HG03439 (cell line): ENCODE measurements at regions not wholly inside any gene's neighbourhood (a gene's known extent, or its start where the extent isn't known, plus 50 kb on each side); places are given as distances from the start of the nearest gene placed in this dataset.
"Not testable (repeated sequence)": the region's sequence is repeated elsewhere in the genome, so short reads cannot be mapped to it uniquely, and the experiment has no call there.

ENCODE experiments used
- ATAC-seq: cut with Tn5 transposase; IDR thresholded peaks from one replicate; pipeline ENCODE4 v1.9.1; 2021; ENCODE audit warnings: mild to moderate bottlenecking, moderate library complexity; ENCODE audit not compliant: unreplicated experiment

DNA sequence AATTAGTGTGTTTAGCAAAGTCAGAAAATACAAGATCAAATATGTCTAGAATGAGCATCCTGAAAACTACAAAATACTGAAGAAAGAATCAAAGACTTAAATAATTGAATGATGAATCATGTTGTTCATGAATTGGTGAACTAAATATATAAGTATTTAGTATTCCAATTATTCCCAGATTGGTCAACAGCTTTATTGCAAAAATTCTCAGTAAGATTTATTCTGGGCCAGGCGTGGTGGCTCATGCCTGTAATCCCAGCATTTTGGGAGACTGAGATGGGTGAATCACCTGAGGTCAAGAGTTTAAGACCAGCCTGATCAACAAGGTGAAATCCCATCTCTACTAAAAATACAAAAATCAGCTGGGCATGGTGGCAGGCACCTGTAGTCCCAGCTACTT is 250.0 kb upstream of the NECTIN3 start:
- ATAC-seq = no peak

DNA sequence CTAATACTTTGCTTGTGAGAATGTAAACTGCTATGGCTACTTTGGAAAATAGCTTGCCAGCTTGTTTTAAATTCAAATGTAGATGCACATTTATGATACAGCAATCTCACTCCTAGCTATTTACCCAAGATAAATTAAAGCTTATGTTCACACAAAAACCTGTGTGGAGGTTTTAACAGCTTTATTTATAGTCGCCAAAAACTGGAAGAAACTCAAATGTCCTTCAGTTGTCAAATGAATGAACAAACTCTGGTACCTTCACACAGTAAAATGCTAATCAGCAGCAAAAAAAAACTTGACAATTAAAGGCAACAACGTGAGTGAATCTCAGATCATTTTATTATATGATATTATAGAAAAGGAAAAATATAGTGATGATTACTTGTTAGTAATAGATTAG is 248.6 kb upstream of the NECTIN3 start:
- no peak for ATAC-seq

DNA sequence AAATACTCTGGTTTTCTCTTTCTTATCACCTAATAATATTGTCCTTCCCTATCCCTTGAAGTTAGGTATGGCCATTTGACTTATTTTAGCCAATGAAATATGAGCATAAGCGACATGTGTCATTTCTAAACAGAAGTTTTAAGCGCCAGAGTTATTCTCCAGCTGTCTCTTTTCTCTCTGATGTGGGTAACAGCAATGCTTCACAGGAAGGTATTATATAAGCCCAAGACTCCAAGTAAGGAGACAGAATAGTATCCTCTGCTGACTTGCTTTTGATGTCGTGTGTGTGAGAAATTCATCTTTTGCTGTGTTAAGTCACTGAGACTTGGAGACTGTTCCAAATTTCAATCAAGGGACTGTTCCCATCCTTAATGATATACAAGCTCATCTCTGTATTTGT is 224.6 kb upstream of the NECTIN3 start:
- no peak for ATAC-seq

DNA sequence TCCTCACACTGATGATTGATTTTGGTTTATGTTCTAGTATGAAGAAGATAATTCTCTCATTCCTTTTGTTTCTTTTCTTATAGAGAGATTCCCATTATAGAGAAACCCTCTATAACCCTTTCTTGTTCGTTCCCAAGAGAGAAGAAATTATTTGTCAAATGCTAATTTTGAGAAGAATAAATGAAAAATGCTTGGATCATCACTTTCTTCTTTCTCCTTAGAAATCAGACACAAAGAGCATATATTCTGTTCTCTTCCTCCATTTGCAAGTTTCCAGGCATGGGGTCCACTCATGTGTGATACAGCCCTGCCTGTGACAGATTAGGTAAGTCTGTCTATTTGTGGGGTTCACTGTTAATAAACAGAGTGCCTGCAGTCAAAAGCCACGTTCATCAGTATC is 222.6 kb upstream of the NECTIN3 start:
- no peak for ATAC-seq

DNA sequence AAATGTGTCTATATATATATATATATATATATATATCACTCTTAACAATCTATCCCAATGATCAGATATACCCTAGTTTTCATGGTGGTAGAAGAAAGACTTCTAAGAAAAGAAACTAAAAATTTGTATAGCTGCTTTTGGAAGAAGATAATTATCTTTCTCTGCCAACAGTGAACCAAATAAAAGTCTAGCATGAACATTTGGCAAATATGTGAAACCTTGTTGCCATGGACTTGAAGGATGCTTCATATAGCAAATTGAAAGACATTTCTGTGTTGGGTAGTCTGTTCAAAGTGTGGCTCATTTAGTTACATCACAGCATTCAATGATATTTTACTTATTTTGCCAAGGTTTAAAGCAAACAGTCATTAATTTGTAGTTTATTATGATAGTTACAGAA is 219.9 kb upstream of the NECTIN3 start:
- ATAC-seq = no peak

DNA sequence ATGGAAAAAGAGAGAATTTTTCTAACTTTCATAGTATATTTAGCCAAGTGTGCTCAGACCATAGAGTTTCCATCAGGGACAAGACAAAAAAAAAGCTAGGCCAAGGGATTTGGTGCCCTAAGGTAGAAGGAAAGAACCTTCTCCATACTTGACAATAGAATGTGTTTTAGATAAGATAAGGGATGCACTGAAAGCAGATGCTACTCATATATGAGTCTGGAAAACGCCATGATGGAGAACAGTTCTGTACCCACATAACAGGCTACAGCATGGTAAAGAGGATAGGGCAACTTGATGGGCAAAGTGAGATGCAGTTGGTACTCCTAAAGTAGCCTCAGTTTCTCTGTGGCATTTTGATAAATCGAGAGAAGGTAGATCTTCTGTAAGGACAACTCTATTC is 216.4 kb upstream of the NECTIN3 start:
- no peak for ATAC-seq

DNA sequence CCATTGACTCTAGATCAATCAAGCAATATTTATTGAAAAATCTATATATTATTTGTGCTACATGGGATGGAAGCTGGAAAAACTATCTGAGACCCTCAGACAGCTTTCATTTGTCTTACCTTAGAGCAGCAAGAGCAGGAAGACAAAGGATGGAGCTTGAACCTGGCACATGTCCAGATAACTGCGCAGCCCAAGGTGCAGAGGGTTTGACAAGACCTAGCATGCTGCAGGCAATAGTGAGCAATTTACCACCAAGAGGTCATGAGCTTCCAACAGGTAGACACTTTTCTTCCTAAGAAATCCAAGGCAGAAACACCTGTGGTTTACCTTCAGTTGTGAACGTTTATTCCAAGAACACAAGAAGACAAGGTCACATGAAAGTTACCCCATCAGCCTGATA is 214.7 kb upstream of the NECTIN3 start:
- no peak for ATAC-seq

DNA sequence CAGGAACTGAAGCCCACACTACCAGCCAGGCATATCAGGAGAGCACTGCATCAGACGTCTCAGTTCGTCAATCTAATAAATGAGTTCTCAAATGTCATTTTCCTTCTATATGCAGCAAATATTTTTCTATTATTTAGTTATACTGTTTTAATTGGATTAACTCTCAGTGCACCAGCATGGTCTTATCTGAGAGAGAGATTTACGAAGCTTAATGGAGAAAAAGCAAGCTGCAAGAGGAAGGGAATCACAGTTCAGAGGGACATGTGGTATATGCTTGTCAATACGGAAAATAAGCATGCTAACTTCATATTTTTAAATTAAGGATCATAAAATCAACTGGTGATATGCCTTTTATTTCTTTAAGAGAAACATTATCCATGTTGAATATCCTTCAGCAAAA is 213.1 kb upstream of the NECTIN3 start:
- ATAC-seq = no peak

DNA sequence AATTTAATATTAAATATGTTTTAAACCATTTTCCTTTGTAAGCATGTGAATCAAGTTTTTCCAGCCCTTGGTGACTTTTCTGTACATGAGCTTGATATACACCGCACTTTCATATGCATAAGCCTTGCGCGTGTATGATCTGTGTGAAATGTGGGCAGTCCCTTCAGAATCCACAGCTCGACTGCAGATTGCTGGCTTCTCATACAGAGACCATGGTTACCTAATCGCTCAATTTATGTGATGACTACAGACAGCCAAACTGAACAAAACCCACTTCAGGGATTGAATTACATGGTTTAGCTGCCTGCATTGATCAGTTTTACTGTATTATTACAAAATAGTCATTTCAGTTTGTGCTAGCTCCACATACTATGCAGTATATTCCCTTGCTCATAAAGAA is 212.3 kb upstream of the NECTIN3 start:
- ATAC-seq = no peak

DNA sequence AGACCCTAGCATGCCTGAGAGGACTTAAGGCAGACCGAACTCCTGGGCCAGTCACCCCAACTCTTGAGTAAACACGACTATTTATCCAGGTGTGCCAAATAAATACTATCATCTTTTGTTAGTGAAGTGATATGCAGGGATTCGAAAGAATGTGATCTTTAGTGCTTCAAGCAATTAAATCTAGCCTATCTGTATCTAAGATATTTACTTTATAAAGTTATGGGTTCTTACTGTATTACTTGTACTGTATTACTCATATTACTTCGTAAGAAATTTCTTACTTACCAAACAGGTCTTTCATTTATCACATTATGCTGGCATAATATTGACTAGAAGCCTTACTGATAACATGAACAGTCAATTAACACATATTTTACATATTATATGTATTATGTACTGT is 211.6 kb upstream of the NECTIN3 start:
- no peak for ATAC-seq

DNA sequence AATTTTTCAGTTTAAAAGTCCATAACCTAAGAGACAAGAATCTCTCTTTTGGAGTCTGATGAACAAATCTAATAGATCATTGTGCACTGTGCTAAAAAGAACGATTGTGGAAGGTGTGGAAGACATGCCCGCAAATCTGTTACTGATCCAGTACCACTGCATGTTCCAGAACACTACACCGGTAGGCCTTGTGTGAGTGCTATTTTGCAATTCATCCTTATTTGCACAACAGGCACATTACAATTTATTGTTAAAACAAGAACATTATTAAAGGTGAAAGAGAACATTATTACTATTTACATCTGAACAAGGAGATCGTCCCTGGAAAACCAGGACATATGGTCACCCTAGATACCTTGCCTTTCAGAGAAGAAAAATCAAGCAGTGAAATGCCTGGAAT is 205.7 kb upstream of the NECTIN3 start:
- ATAC-seq = no peak

DNA sequence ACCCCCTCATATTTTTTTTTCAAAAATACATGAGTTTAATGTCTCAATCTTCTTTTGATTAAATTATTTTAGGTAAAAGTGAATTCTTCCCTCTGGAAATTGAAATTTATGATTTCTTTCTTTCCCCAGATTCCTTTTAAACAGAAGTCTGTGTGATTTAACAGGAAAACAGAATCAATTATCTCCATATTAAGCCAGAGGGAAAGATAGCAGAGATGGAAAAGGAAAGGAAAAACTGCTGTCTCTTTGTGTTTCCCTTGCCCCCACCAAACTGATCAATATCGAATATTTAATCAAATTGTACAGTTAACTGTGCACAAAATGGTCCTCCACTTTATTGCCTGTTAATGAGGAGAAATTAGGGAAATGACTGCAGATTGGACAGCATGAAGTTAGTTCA is 203.5 kb upstream of the NECTIN3 start:
- no peak for ATAC-seq

DNA sequence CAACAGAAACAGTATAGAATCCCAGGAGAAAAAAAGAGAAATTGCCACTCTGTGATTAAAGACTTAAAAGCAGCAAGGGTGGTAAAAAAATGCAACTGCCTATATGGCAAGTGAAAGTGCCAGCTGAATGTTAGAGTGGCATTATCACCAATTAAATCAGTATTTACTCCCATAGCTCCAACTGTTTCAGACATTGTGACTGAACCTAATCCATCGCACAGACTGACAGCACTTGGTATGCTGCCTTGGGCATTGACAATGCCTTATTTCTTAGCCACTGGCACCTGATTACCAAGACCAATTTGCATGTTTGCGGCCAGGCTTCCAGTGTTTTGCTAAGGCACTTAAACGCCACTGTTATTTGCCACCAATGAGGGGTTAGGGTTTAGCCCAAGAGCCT is 201.9 kb upstream of the NECTIN3 start:
- no peak for ATAC-seq

DNA sequence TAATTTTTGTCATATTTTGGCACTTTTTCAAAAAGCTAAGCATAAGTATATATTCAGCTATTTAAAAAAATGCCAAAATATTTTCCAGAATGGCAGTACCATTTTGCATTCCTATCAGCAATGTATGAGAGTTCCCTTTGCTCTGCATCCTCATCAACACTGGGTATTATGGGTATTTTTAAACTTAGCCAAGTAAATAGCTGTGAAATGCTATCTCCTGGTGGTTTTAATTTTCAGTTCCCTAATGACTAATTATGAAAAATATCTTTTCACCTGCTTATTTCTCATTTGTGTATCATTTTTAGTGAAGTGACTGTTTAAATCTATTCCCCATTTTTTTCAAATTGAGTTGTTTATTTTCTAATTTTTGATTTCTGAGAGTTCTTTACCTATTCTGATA is 199.7 kb upstream of the NECTIN3 start:
- ATAC-seq = no peak

DNA sequence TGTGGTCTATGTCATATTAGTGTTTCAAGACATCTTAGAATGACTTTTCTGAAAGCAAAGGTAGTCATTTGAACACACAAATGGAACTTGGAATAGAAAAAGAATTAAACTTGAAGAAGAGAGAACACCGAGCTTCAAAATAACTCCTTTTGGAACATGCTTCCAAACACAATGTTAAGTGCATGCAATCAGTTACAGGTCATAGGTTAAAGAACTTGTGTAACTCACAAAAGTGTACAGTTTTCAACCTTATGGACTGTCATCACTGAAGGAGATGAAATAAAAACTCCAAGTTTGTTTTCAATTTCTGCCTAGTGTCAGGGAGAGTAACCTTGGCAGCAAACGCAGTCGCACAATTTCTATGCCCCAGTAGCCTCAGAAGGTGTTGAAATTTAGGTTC is 192.9 kb upstream of the NECTIN3 start:
- ATAC-seq = no peak

DNA sequence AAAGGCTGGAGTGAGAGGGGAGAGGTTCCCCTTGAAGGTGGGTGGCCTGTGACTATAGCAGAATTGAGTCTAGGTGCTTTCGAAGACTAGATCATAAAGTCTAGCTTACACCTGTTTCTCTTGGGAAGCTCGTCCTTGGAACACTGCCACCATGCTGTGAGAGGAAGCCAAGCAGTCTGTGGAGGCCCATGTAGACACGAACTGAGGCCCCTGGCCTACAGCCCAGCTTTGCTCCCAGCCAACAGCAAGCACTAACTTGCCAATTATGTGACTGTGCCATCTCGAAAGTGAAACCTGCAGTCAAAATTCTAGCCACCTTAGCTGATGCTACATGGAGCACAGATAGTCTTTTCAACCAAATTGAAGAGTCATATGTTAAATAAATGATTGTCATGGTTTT is 190.5 kb upstream of the NECTIN3 start:
- ATAC-seq = peak; percentile 93

DNA sequence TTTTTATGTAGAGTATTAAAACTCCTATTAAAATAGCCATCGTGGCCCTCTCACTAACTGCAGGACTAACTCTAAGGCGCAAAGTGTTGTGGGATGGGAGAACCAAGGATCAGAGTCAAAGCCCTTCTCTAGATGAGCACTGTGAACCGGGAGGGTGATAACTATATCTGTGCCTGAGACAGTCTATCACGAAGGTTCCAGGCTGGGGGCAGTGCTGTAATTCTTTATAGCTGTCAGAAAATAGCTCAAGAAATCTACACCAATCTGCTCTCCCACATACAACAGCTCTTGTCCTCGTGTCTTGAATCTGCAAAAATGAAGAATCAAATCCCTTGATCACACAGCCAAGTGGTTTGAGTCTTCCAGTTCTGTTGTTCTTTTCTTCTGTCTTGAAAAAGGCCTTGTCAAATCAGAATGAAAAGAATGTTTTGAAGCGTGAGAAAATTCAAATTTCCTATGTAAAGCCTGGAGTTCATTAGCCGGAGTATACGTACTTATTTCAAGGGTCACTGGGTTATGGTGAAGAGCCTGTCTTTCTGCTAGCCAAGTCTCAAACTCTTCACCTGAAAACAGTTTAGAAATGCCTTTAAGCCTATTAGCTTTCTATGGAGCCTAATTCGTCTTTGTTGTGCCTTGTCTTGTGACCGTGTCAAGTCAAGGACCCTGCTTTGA is 185.3 kb upstream of the NECTIN3 start:
- ATAC-seq = no peak

DNA sequence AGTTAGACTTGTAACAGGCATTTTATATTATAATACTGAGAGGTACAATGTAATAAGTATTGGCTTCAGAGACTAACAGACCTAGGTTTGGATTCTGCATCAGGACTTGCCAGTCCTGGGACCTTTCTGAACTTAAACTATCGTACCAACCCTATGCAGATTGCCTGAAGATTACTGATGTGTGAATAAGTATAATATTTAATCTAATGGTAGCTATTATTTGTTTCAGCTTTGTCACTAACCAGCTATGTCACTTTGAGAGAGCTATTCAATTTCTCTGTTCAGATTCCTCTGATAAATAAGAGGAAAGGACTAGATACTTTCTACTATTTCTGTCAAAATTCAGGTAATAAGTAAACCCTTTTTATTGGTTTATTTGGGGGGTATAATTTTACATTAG is 184.4 kb upstream of the NECTIN3 start:
- ATAC-seq = no peak

DNA sequence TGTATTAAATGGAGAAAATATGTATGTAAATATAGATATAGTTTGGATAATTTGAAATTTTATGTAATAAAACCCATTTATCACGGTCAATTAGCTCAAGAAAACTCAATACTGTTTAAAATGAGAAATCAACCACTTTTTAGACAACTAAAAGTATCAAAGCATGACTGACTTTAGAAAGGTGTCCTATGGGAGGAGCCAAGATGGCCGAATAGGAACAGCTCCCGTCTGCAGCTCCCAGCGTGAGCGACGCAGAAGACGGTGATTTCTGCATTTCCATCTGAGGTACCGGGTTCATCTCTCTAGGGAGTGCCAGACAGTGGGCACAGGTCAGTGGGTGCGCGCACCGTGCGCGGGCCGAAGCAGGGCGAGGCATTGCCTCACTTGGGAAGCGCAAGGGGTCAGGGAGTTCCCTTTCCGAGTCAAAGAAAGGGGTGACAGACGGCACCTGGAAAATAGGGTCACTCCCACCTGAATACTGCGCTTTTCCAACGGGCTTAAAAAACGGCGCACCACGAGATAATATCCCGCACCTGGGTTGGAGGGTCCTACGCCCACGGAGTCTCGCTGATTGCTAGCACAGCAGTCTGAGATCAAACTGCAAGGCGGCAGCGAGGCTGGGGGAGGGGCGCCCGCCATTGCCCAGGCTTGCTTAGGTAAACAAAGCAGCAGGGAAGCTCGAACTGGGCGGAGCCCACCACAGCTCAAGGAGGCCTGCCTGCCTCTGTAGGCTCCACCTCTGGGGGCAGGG is 182.8 kb upstream of the NECTIN3 start:
- ATAC-seq = not testable (repeated sequence)

DNA sequence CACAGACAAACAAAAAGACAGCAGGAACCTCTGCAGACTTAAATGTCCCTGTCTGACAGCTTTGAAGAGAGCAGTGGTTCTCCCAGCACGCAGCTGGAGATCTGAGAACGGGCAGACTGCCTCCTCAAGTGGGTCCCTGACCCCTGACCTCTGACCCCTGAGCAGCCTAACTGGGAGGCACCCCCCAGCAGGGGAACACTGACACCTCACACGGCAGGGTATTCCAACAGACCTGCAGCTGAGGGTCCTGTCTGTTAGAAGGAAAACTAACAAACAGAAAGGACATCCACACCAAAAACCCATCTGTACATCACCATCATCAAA is 182.3 kb upstream of the NECTIN3 start:
- ATAC-seq = not testable (repeated sequence)

DNA sequence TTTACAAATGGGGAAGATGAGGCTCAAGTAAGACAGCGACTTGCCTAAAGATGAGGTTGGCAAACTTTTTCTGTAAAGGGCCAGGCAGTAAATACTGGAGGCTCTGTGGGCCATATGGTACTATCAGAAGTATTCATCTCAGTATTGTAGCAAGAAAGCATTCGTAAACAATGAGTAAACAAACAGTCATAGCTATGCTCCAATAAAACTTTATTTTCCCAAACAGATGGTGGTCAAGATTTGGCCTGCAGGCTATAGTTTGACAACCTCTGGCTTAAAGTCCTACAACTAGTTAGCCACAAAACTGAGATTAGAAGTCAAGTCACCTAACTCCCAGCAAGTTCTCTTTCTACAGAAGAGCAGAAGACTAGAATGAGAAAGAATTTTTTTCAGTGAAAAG is 177.0 kb upstream of the NECTIN3 start:
- no peak for ATAC-seq

DNA sequence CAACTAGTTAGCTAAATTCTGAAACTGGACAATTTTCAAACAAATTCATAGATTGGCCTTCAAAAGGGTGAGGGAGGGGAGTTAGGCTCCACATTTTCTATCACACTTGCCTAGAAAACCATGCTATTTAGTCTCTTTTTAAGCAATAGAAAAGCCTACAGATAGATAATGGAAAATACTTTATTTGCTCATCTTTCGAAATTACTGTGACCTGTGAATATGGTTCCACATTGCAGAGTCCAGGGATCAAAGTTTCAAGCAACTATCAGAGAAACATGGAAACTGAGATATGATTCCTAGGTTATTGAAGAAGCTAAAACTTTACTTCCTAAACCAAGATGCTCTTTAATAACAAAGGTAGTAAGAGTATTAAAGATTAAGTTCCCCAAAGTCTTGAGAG is 176.6 kb upstream of the NECTIN3 start:
- ATAC-seq = no peak

DNA sequence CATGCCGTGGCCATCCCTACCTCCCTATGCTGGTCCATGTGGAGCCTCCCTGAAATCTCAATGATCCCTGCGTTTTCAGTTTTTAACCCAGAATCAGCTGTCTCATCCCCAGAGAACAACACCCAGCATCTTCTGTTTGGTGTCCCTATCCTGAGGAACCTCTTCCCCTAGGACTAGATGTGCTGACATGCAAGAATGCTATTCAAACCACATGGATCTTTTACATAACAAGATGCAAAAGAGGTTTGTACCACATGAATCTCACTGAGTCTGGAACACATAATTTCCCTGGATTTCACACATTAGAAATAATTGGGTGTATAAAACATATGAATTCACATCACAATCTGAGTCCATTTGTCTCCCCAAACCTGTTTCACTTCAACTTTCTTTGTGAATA is 174.6 kb upstream of the NECTIN3 start:
- no peak for ATAC-seq
